ENCODE measurements at regions not wholly inside any gene's neighbourhood (a gene's known extent, or its start where the extent isn't known, plus 50 kb on each side); places are given as distances from the start of the nearest gene placed in this dataset.

DNA sequence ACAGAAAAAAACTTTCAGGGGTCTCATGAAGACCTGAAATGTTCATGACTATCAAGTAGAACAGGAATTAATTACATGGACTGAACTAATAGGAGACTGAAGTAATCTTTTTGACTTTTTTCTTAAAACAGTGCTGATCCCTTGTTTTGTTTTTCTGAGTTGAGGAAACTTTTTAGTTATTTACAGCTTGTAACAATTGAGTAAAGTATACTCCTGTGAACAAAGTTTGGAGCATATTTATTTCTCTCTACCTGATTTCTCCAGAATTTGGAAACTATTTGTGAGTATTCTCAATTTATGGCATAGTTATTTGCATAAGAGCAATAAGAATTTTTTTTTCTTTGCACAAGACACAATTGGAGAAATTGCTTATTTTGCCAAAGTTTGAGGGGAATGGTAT, 64.8 kb downstream of the PCDH18 start:
- TF ChIP-seq HOXA7 (CRISPR knock-in tag; IDR thresholded peaks at IDR 0.05; ENCODE audit: borderline replicate concordance) (no peak), ZNF138 (tag by site-specific recombination; IDR thresholded peaks at IDR 0.05; ENCODE audit: borderline replicate concordance) (no peak), ZSCAN23 (tag by site-specific recombination; IDR thresholded peaks at IDR 0.05) (no peak), ZBTB8A (tag by site-specific recombination; IDR thresholded peaks at IDR 0.05) (no peak), SCRT2 (tag by site-specific recombination; IDR thresholded peaks at IDR 0.05) (no peak), ZNF521 (tag by site-specific recombination; IDR thresholded peaks at IDR 0.05) (no peak), ZNF24 (tag by site-specific recombination; IDR thresholded peaks at IDR 0.05) (no peak), KLF10 (tag by site-specific recombination; IDR thresholded peaks at IDR 0.05) (no peak), ZNF76 (tag by site-specific recombination; IDR thresholded peaks at IDR 0.05; ENCODE audit: borderline replicate concordance, low read depth) (no peak)
- TF ChIP-seq, protein P1, sequence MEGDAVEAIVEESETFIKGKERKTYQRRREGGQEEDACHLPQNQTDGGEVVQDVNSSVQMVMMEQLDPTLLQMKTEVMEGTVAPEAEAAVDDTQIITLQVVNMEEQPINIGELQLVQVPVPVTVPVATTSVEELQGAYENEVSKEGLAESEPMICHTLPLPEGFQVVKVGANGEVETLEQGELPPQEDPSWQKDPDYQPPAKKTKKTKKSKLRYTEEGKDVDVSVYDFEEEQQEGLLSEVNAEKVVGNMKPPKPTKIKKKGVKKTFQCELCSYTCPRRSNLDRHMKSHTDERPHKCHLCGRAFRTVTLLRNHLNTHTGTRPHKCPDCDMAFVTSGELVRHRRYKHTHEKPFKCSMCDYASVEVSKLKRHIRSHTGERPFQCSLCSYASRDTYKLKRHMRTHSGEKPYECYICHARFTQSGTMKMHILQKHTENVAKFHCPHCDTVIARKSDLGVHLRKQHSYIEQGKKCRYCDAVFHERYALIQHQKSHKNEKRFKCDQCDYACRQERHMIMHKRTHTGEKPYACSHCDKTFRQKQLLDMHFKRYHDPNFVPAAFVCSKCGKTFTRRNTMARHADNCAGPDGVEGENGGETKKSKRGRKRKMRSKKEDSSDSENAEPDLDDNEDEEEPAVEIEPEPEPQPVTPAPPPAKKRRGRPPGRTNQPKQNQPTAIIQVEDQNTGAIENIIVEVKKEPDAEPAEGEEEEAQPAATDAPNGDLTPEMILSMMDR (tag by site-specific recombination; IDR thresholded peaks at IDR 0.05) = no peak
- TF ChIP-seq, protein P2, sequence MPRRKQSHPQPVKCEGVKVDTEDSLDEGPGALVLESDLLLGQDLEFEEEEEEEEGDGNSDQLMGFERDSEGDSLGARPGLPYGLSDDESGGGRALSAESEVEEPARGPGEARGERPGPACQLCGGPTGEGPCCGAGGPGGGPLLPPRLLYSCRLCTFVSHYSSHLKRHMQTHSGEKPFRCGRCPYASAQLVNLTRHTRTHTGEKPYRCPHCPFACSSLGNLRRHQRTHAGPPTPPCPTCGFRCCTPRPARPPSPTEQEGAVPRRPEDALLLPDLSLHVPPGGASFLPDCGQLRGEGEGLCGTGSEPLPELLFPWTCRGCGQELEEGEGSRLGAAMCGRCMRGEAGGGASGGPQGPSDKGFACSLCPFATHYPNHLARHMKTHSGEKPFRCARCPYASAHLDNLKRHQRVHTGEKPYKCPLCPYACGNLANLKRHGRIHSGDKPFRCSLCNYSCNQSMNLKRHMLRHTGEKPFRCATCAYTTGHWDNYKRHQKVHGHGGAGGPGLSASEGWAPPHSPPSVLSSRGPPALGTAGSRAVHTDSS (tag by site-specific recombination; IDR thresholded peaks at IDR 0.05) = no peak
- TF ChIP-seq, protein P3, sequence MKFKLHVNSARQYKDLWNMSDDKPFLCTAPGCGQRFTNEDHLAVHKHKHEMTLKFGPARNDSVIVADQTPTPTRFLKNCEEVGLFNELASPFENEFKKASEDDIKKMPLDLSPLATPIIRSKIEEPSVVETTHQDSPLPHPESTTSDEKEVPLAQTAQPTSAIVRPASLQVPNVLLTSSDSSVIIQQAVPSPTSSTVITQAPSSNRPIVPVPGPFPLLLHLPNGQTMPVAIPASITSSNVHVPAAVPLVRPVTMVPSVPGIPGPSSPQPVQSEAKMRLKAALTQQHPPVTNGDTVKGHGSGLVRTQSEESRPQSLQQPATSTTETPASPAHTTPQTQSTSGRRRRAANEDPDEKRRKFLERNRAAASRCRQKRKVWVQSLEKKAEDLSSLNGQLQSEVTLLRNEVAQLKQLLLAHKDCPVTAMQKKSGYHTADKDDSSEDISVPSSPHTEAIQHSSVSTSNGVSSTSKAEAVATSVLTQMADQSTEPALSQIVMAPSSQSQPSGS (tag by site-specific recombination; IDR thresholded peaks at IDR 0.05; ENCODE audit: low read depth) = no peak
